ENCODE measurements at regions not wholly inside any gene's neighbourhood (a gene's known extent, or its start where the extent isn't known, plus 50 kb on each side); places are given as distances from the start of the nearest gene placed in this dataset.
A peak's percentile ranks its signal among the peaks of the same experiment; 100 is the strongest.
"Not testable (repeated sequence)": the region's sequence is repeated elsewhere in the genome, so short reads cannot be mapped to it uniquely, and the experiment has no call there.

DNA sequence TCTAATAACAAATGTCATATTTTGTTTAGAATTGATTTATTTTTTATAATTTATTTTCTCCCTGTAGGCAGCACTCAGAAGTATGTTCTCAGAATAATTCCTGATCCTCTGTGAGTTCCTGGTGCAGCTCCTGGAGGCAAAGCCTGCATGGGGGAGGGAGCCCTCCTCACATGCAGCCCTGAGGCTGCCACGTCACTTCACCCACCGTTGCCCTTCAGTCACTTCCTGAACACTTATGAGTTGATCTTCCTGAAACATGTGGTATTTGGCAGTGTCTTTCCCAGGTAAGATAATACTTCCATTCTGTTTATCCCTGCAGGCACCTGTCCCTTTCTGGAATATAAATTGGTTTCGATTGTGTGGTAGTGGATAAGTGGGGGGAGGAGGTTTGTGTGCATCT lies 95.9 kb upstream of the GOLGA6L6 start:
- H3K36me3 ChIP-seq; H3K9me3 ChIP-seq; H3K4me3 ChIP-seq (replicated peaks in 1 of 3); H3K27ac ChIP-seq; H3K27me3 ChIP-seq; intact Hi-C loops (cut with DNase I); DNase-seq; H3K4me1 ChIP-seq: not testable (repeated sequence)
- WGBS, 2 donors: 29 to 47% methylated on average over 1 to 2 of the region's 3 CpGs

DNA sequence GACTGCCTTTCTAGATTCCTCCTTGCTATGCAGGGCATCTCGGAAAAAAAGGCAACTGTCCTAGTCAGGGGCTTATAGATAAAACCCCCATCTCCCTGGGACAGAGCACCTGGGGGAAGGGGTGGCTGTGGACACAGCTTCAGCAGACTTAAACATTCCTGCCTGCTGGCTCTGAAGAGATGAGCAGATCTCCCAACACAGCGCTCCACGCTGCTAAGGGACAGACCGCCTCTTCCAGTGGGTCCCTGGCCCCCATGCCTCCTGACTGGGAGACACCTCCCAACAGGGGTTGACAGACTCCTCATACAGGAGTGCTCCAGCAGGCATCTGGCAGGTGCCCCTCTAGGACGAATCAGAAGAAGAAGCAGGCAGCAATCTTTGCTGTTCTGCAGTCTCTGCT lies 87.9 kb upstream of the GOLGA6L6 start:
- H3K9me3 ChIP-seq; intact Hi-C loops (cut with DNase I); DNase-seq; H3K36me3 ChIP-seq; H3K27ac ChIP-seq; H3K27me3 ChIP-seq; H3K4me3 ChIP-seq (replicated peaks in 1 of 3); H3K4me1 ChIP-seq: not testable (repeated sequence)
- 84 to 93% methylated on average over 3 to 5 of the region's 5 CpGs for WGBS, 2 donors

DNA sequence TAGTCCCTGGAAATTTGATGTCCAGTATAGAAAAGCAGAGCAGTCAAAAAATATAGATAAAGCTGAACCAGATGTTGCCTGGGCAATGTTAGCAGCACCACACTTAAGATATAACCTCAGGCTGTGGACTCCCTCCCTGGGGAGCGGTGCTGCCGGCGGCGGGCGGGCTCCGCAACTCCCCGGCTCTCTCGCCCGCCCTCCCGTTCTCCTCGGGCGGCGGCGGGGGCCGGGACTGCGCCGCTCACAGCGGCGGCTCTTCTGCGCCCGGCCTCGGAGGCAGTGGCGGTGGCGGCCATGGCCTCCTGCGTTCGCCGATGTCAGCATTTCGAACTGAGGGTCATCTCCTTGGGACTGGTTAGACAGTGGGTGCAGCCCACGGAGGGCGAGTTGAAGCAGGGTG lies 86.9 kb upstream of the GOLGA6L6 start:
- H3K27ac ChIP-seq; H3K9me3 ChIP-seq; H3K36me3 ChIP-seq; intact Hi-C loops (cut with DNase I); H3K4me1 ChIP-seq; DNase-seq; H3K27me3 ChIP-seq; H3K4me3 ChIP-seq (replicated peaks in 1 of 3): not testable (repeated sequence)
- WGBS, 2 donors: no CpG with 5 or more reads among the region's 30 CpGs

DNA sequence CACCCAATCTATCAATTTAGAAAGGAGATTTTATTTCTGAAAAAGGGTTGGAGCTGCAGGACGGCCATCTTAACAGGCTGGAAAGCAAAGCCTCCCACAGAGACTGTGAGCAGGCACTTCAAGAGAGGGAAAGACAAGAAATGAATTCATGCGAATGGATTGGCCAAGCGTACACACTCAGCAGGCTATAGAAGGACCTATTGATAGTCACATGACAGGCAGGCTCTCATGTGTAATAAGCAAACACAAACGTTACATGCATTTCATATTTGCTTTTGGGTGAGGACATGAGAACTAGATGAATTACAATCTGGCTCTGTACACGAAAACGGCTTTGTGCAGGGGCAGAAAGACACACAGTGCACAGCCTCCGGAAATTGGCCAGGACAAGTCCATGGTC lies 83.9 kb upstream of the GOLGA6L6 start:
- H3K4me3 ChIP-seq (replicated peaks in 1 of 3); H3K27me3 ChIP-seq; H3K9me3 ChIP-seq; DNase-seq; H3K4me1 ChIP-seq; H3K36me3 ChIP-seq; H3K27ac ChIP-seq; intact Hi-C loops (cut with DNase I): not testable (repeated sequence)
- WGBS, 2 donors: 48% methylated on average over 4 of the region's 7 CpGs; no CpG with 5 or more reads in 1 of the 2 donors

DNA sequence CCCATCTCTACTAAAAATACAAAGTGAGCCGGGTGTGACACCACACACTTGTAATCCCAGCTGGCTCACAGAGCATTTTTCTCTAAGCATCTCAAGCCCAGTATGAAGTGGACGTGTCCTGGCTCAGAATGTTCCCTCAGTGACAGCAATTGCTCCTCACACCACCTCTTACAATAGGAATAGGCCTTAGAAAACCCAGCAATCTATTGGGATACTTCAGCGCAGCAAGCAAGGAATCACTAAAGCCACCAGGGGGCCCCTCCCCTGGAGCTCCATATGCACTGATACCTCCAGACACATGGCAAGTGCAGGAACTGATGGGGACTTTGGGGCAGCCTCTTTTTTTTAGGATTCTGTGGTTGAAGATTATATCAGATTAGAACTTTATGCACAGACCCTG lies 82.5 kb upstream of the GOLGA6L6 start:
- H3K27ac ChIP-seq; H3K36me3 ChIP-seq; H3K9me3 ChIP-seq; H3K4me3 ChIP-seq (replicated peaks in 1 of 3); DNase-seq; intact Hi-C loops (cut with DNase I); H3K27me3 ChIP-seq; H3K4me1 ChIP-seq: not testable (repeated sequence)
- 72% methylated on average over 3 of the region's 3 CpGs; no CpG with 5 or more reads in 1 of the 2 donors for WGBS, 2 donors

DNA sequence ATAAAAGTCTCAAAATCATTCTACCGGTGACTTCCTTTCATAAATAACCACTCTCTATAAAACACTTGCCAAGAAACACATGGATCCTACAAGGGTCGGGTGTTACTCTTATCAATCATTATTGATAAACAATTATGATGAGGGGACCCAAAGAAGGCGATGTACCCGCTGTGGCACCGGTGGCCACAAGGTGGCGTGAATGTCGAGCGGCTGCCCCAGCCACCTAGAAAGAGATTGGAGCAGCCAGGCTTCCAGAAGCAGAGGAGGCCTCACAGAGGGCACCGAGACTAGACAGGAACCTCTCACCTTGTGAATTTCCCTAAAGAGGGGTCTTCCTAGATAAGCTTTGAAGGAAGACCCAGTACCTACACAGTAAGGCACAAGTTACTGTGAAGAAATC lies 80.5 kb upstream of the GOLGA6L6 start:
- intact Hi-C loops (cut with DNase I); H3K36me3 ChIP-seq; H3K4me1 ChIP-seq; H3K27ac ChIP-seq; H3K4me3 ChIP-seq (replicated peaks in 1 of 3); H3K27me3 ChIP-seq; DNase-seq; H3K9me3 ChIP-seq: not testable (repeated sequence)
- WGBS, 2 donors: no CpG with 5 or more reads among the region's 9 CpGs

DNA sequence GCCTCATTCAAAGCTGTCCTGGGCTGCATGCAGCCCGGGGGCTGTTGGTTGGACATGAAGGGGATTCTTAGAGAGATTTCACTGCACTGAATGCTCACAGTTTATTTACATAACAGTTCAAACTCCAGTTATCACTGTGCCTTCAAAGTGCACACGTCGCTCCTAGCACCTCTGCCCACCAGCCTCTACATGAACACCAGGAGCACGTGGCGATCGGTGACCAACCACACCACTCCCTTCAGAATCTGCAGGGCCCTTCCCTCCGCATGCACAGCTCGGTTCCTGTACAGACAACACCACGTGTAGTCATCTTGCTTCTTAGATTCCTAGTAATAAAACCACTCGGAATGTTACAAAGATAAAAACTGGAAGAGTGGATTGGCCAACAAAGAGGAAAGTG lies 72.9 kb upstream of the GOLGA6L6 start:
- H3K4me3 ChIP-seq (replicated peaks in 1 of 3); intact Hi-C loops (cut with DNase I); H3K9me3 ChIP-seq; H3K27me3 ChIP-seq; H3K27ac ChIP-seq; H3K36me3 ChIP-seq; H3K4me1 ChIP-seq; DNase-seq: not testable (repeated sequence)
- WGBS, 2 donors: 73 to 81% methylated on average over 8 of the region's 10 CpGs

DNA sequence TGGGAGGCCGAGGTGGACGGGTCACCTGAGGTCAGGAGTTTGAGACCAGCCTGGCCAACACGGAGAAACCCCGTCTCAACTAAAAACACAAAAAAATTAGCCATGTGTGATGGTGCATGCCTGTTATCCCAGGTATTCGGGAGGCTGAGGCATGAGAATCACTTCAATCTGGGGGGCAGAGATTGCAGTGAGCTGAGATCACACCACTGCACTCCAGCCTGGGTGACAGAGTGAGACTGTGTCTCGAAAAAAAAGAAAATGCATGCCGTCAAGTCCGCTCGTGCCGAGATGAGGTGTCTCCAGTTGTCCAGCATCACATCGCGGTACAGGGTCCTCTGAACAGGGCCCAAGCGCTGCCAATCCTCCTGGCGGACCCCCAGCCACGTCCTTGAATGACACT lies 71.2 kb upstream of the GOLGA6L6 start:
- intact Hi-C loops (cut with DNase I); H3K27ac ChIP-seq; H3K4me3 ChIP-seq (replicated peaks in 1 of 3); H3K36me3 ChIP-seq; H3K4me1 ChIP-seq; H3K9me3 ChIP-seq; H3K27me3 ChIP-seq: not testable (repeated sequence)
- WGBS, 2 donors: 59 to 60% methylated on average over 14 to 15 of the region's 15 CpGs
- DNase-seq: peak; percentile 3 to 10

DNA sequence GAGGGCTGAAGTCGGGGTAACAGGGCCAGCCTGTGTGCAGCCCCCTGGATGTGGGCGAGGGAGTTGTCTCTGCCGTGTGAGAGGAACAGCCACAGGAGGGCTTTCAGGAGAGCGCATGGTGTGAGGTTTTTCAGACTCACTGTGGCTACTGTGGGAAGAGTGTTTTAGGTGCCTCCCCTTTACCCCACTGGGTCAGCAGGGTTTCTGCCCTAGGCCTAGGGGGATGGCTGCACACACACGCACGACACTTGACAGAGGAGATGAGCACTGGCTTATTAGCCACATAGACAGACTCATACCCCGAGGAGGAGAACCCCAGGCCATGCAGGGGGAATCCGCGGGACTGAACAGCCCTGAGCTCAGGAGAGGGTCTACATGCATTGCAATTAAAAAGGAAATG lies 70.8 kb upstream of the GOLGA6L6 start:
- H3K27me3 ChIP-seq; H3K4me3 ChIP-seq (replicated peaks in 1 of 3); intact Hi-C loops (cut with DNase I); H3K27ac ChIP-seq; DNase-seq; H3K4me1 ChIP-seq; H3K36me3 ChIP-seq; H3K9me3 ChIP-seq: not testable (repeated sequence)
- WGBS, 2 donors: 83 to 85% methylated on average over 7 to 8 of the region's 9 CpGs

DNA sequence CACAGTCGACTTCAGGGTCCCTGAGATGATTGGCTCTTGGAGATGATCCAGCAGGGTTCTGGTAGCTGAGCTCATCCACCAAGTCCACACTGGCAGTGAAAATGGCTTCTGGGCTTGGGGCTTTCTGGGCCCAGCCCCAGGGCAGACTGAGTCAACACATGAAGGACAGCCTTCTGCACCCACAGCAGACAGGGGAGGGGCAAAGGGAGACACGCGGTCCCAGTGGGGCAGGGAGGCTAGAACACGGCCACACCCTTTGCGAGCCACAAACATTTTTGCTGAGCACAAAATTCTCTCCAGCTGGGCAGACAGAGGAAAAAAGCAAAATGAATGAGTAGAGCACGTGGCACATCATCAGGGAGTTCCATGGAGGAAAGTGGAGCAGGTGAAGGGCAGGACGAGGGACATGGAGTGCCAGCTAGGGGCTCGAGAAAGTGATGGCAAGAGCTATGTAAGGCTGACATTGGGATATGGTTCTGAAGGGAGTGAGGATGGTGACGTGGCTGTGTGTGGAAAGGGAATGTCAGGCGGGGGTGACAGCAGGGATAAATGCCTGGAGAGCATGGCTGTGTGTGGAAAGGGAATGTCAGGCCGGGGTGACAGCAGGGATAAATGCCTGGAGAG lies 70.2 kb upstream of the GOLGA6L6 start:
- WGBS, 2 donors: no CpG with 5 or more reads among the region's 11 CpGs
- intact Hi-C loops (cut with DNase I); H3K4me1 ChIP-seq; H3K27me3 ChIP-seq; H3K9me3 ChIP-seq; H3K4me3 ChIP-seq (replicated peaks in 1 of 3); H3K36me3 ChIP-seq; H3K27ac ChIP-seq; DNase-seq: not testable (repeated sequence)

DNA sequence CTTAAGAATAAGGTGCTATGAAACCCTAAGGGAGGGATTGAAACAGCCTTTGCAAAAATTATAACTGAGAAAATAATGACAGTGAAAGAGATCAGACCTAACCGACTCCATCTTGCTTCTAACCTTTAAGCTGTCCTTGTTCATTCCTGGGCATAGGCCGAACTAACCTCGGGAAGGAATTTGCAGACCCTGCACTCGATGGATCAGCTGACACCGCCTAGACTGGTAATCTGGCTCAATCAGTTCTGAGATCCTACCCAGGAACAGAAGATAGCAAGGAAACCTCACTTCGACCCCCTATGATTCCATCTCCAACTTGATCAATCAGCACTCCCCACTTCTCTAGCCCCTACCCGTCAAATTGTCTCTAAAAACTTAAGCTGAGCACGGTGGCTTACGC lies 66.6 kb upstream of the GOLGA6L6 start:
- H3K27me3 ChIP-seq; H3K4me3 ChIP-seq (replicated peaks in 1 of 3); H3K36me3 ChIP-seq; H3K4me1 ChIP-seq; intact Hi-C loops (cut with DNase I); H3K9me3 ChIP-seq; DNase-seq; H3K27ac ChIP-seq: not testable (repeated sequence)
- WGBS, 2 donors: 58 to 90% methylated on average over 2 to 4 of the region's 9 CpGs

DNA sequence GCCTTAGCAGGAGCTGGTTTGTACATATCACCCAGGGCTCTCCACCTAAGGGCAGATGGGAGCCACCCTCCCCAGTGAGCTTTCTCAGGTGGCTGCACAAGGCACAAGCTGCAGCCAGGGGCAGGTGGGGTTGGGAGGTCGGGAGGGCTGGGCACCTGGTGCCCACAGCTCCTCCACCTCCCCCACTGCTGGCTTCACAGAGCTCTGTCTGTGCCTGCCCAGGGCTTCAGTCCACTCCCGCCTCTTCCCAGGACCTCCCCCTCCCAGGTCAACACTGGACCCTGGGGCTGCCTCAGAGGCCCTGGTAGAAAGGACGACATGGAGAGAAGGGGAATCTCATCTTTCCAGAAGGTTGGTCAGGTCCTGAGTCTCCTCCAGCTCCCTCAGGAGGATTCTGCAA lies 55.6 kb upstream of the GOLGA6L6 start:
- H3K36me3 ChIP-seq; H3K27ac ChIP-seq; H3K4me1 ChIP-seq; intact Hi-C loops (cut with DNase I); DNase-seq; H3K27me3 ChIP-seq; H3K4me3 ChIP-seq (replicated peaks in 1 of 3); H3K9me3 ChIP-seq: not testable (repeated sequence)
- WGBS, 2 donors: no CpG with 5 or more reads among the region's 3 CpGs

DNA sequence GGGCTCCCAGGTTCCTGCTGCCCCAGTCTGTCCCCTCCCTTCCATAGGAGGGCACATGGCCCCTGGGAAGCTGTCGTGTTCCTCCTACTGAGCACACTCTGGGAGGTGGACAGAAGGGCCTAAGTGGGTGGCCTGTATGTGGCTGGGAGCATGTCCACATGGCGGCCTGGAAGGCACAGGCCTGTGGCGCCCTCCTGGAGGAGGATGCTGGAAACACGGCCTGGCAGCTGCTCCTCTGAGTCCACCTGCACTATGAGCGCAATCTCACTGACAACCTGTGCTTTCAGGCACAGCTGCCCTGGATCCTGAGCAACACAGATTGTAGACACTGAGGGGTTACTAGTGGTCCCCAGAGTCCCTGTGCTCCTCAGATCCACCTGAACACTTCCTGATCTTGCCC lies 52.6 kb upstream of the GOLGA6L6 start:
- H3K27ac ChIP-seq; H3K9me3 ChIP-seq; H3K27me3 ChIP-seq; DNase-seq; H3K4me1 ChIP-seq; H3K4me3 ChIP-seq (replicated peaks in 1 of 3); intact Hi-C loops (cut with DNase I); H3K36me3 ChIP-seq: not testable (repeated sequence)
- no CpG with 5 or more reads among the region's 5 CpGs for WGBS, 2 donors

DNA sequence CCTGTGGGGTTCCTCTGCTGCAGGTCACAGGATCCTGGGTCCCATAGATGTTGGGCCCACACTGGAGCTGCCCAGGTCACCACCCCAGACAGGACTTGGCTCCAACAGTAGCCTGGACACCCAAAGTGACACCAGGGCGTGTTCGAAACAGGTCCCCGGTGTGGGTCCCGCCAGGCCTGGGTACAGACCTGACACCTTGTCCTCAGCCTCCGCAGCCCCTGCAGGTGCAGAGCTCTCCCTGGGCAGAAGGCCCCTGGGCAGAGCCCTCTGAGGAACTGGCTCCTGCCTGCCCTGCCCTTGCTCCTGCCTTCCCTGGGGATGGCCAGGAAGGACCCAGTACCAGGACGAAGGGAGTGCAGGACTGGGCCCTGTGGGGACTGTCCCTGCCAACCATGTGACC lies 50.3 kb upstream of the GOLGA6L6 start:
- WGBS, 2 donors: no CpG with 5 or more reads among the region's 6 CpGs
- DNase-seq; intact Hi-C loops (cut with DNase I); H3K4me1 ChIP-seq; H3K36me3 ChIP-seq; H3K4me3 ChIP-seq (replicated peaks in 1 of 3); H3K27ac ChIP-seq; H3K9me3 ChIP-seq; H3K27me3 ChIP-seq: not testable (repeated sequence)
